Brain microvascular endothelial cell (primary cell): ENCODE measurements at regions not wholly inside any gene's neighbourhood (a gene's known extent, or its start where the extent isn't known, plus 50 kb on each side); places are given as distances from the start of the nearest gene placed in this dataset.
"Not testable (repeated sequence)": the region's sequence is repeated elsewhere in the genome, so short reads cannot be mapped to it uniquely, and the experiment has no call there.

ENCODE experiments used
- DNase-seq: peaks from one replicate; pipeline ENCODE4 v3.0.0-alpha.2; 2020
- H3K27ac ChIP-seq: fragments of 250-450 bp; sonication (Bioruptor Pico); 2 replicates; pipeline ENCODE4 v1.5.1; 2020; ENCODE audit warnings: mild to moderate bottlenecking, moderate library complexity
- H3K27me3 ChIP-seq: fragments of 250-450 bp; sonication (Bioruptor Pico); replicated peaks from 2 replicates; pipeline ENCODE4 v1.5.1; 2020; ENCODE audit warnings: mild to moderate bottlenecking
- H3K36me3 ChIP-seq: fragments of 250-450 bp; sonication (Bioruptor Pico); replicated peaks from 2 replicates; pipeline ENCODE4 v1.5.1; 2020; ENCODE audit warnings: mild to moderate bottlenecking
- H3K4me3 ChIP-seq: 2 replicates; pipeline ENCODE4 v1.5.1; 2011; ENCODE audit warnings: low read depth, mild to moderate bottlenecking, control low read depth, low read length, moderate library complexity
- in situ Hi-C: cut with HindIII; loops from 2 replicates; pipeline ENCODE4 v1.10.0; 2017; ENCODE audit warnings: low sequenced_read_pairs, low pct_ligation_motif_present
- TF ChIP-seq, protein P1 (sequence below): IDR thresholded peaks from 2 replicates; pipeline ENCODE4 v1.5.1; 2011; ENCODE audit warnings: low read depth, mild to moderate bottlenecking, moderate library complexity, low read length, control low read depth, inconsistent platforms; ENCODE audit errors: missing control alignments

DNA sequence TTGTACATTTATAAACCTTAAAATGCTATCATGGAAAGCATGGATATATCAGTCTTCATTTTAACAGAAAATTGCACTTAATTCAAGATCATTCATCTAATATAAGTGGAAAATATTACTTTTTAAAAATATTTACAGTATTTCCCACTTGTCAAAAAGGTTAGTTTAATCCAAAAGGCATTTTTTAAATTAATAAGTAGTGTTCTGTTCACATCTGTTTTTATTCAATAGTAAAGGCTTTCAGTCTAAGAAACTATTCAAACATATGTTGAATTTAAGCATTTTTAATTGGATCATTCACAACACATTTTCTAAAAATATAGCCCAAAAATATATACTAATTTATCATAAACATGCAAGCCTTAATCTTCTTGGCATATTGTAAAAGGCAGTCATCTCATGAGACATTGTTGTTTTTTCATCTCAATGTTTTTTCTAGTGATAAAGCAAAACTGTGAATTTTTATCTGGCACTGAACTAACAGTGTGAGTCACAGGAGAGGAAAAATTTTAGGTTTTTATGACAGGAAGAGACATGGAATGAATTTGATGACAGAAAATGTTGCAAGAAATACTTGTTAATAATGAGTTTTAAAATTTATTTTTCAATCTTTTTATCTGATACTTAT, 1642.5 kb upstream of the TMEFF2 start:
- in situ Hi-C loops = no loop called here
- Histone ChIP-seq H3K36me3 (no peaks in the 10 kb centered on the region), H3K4me3 (no peak overlapping the region), H3K27ac (peak overlapping the region; percentile 17), H3K27me3 (no peaks in the 10 kb centered on the region)
- TF ChIP-seq, protein P1, sequence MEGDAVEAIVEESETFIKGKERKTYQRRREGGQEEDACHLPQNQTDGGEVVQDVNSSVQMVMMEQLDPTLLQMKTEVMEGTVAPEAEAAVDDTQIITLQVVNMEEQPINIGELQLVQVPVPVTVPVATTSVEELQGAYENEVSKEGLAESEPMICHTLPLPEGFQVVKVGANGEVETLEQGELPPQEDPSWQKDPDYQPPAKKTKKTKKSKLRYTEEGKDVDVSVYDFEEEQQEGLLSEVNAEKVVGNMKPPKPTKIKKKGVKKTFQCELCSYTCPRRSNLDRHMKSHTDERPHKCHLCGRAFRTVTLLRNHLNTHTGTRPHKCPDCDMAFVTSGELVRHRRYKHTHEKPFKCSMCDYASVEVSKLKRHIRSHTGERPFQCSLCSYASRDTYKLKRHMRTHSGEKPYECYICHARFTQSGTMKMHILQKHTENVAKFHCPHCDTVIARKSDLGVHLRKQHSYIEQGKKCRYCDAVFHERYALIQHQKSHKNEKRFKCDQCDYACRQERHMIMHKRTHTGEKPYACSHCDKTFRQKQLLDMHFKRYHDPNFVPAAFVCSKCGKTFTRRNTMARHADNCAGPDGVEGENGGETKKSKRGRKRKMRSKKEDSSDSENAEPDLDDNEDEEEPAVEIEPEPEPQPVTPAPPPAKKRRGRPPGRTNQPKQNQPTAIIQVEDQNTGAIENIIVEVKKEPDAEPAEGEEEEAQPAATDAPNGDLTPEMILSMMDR = no peak
- no peak for DNase-seq

DNA sequence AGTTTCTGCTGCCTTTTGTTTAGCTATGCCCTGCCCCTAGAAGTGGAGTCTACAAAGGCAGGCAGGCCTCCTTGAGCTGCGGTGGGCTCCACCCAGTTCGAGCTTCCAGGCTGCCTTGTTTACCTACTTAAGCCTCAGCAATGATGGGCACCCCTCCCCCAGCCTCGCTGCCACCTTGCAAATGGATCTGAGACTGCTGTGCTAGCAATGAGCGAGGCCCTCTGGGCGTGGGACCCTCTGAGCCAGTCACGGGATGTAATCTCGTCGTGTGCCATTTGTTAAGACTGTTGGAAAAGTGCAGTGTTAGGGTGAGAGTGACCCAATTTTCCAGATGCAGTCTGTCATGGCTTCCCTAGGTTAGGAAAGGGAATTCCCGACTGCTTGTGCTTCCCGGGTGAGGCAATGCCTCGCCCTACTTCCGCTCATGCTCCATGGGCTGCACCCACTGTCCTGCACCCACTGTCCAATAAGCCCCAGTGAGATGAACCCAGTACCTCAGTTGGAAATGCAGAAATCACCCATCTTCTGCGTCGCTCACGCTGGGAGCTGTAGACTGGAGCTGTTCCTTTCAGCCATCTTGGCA, 1641.8 kb upstream of the TMEFF2 start:
- in situ Hi-C loops, H3K36me3 ChIP-seq, H3K27me3 ChIP-seq, H3K4me3 ChIP-seq, H3K27ac ChIP-seq, DNase-seq: not testable (repeated sequence)

DNA sequence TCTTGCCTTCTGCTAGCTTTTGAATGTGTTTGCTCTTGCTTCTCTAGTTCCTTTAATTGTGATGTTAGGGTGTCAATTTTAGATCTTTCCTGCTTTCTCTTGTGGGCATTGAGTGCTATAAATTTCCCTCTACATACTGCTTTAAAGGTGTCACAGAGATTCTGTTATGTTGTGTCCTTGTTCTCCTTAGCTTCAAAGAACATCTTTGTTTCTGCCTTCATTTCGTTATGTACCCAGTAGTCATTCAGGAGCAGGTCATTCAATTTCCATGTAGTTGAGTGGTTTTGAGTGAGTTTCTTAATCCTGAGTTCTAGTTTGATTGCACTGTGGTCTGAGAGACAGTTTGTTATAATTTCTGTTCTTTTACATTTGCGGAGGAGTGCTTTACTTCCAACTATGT, 1639.2 kb upstream of the TMEFF2 start:
- H3K36me3 ChIP-seq, in situ Hi-C loops, H3K27me3 ChIP-seq, DNase-seq, H3K27ac ChIP-seq, H3K4me3 ChIP-seq: not testable (repeated sequence)

DNA sequence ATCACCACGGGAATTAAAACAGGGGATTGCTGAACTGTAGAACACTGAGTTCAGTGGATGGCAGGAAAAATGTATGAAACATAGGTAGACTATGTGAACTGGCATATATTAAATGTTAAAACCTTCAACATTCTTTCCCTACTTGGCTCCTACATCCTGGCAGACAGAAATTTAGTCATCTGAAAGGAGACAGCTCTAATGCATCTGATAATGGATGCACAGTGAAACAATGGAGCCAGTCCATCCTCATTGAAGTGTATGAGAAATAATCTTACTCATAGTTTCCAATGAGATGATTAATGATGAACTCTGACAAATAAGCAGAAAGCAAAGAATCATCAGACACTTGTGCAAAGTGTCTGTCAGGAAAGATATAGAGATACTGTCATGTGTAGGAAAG, 1629.7 kb upstream of the TMEFF2 start:
- Histone ChIP-seq H3K4me3 (no peak overlapping the region), H3K27ac (peak overlapping the region; percentile 59), H3K27me3 (no peaks in the 10 kb centered on the region), H3K36me3 (no peaks in the 10 kb centered on the region)
- peak; percentile 40 for DNase-seq
- TF ChIP-seq, protein P1 = no peak
- in situ Hi-C loops = no loop called here

DNA sequence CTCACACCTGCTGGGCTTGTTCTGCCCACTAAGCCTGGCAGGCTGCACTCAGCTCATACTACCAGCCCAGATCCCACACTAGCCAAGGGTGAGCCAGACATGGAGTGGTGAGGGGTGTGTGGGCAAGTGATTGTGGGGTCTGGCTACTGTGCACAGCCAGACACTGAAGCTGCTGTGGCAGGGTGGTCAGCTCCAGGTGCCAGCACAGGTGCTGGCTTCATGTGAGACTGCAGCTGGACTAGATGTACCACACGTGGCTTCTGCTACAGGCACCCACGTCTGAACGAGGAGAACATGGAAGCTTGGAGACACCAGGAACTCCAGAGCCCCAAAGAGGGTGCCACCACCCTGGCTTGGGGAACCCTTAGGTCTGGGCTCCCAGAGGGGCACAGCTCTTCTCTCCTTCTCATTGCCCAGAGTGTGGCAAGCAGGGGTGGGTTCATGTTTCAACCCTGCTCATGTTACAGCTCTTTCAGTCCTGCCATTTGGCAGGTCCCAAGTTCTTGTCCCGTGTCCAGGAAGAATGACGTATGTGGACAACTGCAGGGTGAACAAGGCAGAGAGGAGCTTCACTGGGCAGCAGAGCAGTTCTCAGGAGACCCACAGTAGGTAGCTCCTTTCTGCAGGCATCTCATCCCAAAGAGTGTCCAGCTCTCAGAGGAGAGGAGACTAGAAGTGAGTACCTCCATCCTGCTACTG, 1624.2 kb upstream of the TMEFF2 start:
- Histone ChIP-seq H3K36me3 (no peaks in the 10 kb centered on the region), H3K4me3 (no peak overlapping the region), H3K27ac (no peak overlapping the region), H3K27me3 (no peaks in the 10 kb centered on the region)
- TF ChIP-seq, protein P1 = no peak
- DNase-seq = no peak
- in situ Hi-C loops = no loop called here

DNA sequence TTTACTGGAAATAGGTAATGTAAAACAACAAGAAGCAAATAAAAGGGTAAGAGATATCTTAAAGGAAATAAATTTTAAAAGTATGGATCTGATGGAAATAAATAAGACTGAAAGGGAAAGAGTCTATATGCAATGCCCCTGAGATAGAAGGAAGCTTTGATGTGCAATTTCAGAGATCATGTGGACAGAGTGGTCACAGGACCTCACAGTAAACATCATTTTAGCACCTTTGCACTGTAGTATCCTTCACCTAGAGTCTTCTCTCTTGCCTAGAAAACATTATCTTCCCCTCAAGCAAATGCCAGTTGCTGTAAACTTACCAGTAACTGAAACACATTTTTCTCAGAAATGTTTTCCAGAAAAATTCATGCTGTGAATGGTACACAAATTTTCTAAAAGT, 1621.3 kb upstream of the TMEFF2 start:
- H3K4me3 ChIP-seq = no peak overlapping the region
- DNase-seq = no peak
- H3K27ac ChIP-seq = no peak overlapping the region
- TF ChIP-seq, protein P1 = no peak
- H3K36me3 ChIP-seq = no peaks in the 10 kb centered on the region
- in situ Hi-C loops = no loop called here
- H3K27me3 ChIP-seq = no peaks in the 10 kb centered on the region
